Fibroblast of the conjunctiva (primary cell): ENCODE measurements at regions not wholly inside any gene's neighbourhood (a gene's known extent, or its start where the extent isn't known, plus 50 kb on each side); places are given as distances from the start of the nearest gene placed in this dataset.
"Not testable (repeated sequence)": the region's sequence is repeated elsewhere in the genome, so short reads cannot be mapped to it uniquely, and the experiment has no call there.

Source experiments
- DNase-seq: peaks from one replicate; pipeline ENCODE4 v3.0.0-alpha.2; 2010; ENCODE audit warnings: low read depth

- no peak for DNase-seq
These were observed 1263.6 kb upstream of the GOT2 start for GRCh38 chr16:59997706-59998105.

- no peak for DNase-seq
These were observed 1259.0 kb upstream of the GOT2 start for GRCh38 chr16:59993101-59993500.

- DNase-seq = no peak
These were observed 1257.1 kb upstream of the GOT2 start for GRCh38 chr16:59991171-59991570.

- DNase-seq = no peak
These were observed 1254.5 kb upstream of the GOT2 start for GRCh38 chr16:59988591-59988990.

GRCh38 chr16:59975953-59976352 lies 1241.8 kb upstream of the GOT2 start:
- no peak for DNase-seq

- no peak for DNase-seq
These were observed 1239.8 kb upstream of the GOT2 start for GRCh38 chr16:59973966-59974365.

GRCh38 chr16:59971264-59971663 lies 1237.1 kb upstream of the GOT2 start:
- DNase-seq = no peak

GRCh38 chr16:59964232-59964924 lies 1230.3 kb upstream of the GOT2 start:
- no peak for DNase-seq

GRCh38 chr16:59959311-59959710 lies 1225.2 kb upstream of the GOT2 start:
- DNase-seq = no peak

- DNase-seq = no peak
These were observed 1216.3 kb upstream of the GOT2 start for GRCh38 chr16:59950431-59950830.

- not testable (repeated sequence) for DNase-seq
These were observed 1209.9 kb upstream of the GOT2 start for GRCh38 chr16:59944041-59944440.

- DNase-seq = no peak
These were observed 1207.5 kb upstream of the GOT2 start for GRCh38 chr16:59941594-59941993.

GRCh38 chr16:59920054-59920453 lies 1185.9 kb upstream of the GOT2 start:
- no peak for DNase-seq

GRCh38 chr16:59913666-59914065 lies 1179.5 kb upstream of the GOT2 start:
- no peak for DNase-seq

GRCh38 chr16:59909262-59909661 lies 1175.1 kb upstream of the GOT2 start:
- DNase-seq = no peak

- no peak for DNase-seq
These were observed 1173.5 kb upstream of the GOT2 start for GRCh38 chr16:59907611-59908010.

- peak; percentile 21 for DNase-seq
These were observed 1171.5 kb upstream of the GOT2 start for GRCh38 chr16:59905606-59906005.

GRCh38 chr16:59905131-59905530 lies 1171.0 kb upstream of the GOT2 start:
- DNase-seq = no peak

- no peak for DNase-seq
These were observed 1165.8 kb upstream of the GOT2 start for GRCh38 chr16:59899940-59900339.

- no peak for DNase-seq
These were observed 1158.3 kb upstream of the GOT2 start for GRCh38 chr16:59892376-59892775.

GRCh38 chr16:59887856-59888255 lies 1153.7 kb upstream of the GOT2 start:
- no peak for DNase-seq

GRCh38 chr16:59886021-59886420 lies 1151.9 kb upstream of the GOT2 start:
- peak; percentile 79 for DNase-seq

GRCh38 chr16:59881376-59881775 lies 1147.3 kb upstream of the GOT2 start:
- no peak for DNase-seq

- DNase-seq = no peak
These were observed 1146.5 kb upstream of the GOT2 start for GRCh38 chr16:59880611-59881010.
